NCI-H1105 (cell line): ENCODE measurements at regions not wholly inside any gene's neighbourhood (a gene's known extent, or its start where the extent isn't known, plus 50 kb on each side); places are given as distances from the start of the nearest gene placed in this dataset.

Source experiments
- DNase-seq: peaks from one replicate; lab custom pipeline; 2025; lab: John Stamatoyannopoulos, UW

DNA sequence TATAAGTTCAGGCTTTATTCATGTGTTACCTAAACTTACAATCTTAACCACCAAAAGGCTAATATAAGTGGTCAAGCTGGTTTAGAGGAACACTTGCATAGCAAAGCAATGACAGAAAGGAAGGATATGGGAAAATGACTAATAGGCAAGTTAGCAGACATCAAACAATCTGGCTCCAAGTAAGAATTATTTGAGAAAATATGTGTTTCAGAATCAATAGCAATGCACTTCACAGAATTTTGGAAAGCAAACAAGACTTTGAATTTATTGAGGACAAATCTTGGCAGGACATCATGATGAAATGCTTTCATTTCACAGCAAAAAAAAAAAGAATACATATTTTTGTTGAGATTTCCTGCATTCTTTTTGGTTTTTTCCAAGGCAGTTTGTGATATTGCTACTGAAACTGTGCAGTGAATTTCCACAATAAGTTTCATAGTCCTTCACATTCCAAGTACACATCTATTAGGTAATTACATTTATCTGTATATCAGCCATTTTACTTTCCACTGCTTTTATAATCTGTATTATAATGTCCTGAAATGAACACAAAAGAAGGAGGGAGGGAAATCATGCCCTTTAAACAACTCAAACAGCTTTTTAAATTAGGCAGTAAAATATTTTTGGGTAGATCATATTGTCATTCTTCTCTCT is 417.9 kb downstream of the NR2F1-AS1 start:
- DNase-seq: no peak

GRCh38 chr5:93161661-93162654 is 419.1 kb downstream of the NR2F1-AS1 start:
- no peak for DNase-seq

GRCh38 chr5:93158841-93159240 is 422.2 kb downstream of the NR2F1-AS1 start:
- DNase-seq: no peak

DNA sequence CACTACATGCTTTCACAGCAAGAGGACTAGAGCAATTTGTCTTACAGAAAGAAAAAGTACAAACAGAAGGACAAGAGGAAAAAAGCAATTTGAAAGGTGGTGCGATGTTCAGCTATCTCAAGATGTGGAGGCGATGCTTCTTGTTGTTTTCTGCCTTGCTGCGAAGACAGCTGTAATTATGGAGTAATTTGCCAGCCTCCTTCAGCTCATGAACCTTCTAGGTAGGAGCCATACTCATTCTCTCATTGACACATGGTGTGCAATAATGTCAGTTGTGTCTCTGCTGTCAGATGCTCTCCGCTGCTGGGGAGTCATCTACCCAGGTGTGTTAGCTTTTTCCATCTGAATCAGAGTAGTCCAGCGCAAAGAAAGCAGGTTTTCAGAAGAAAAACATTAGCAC is 424.5 kb downstream of the NR2F1-AS1 start:
- DNase-seq: no peak

- DNase-seq: no peak
Observed at GRCh38 chr5:93154535-93154934, 426.5 kb downstream of the NR2F1-AS1 start.

DNA sequence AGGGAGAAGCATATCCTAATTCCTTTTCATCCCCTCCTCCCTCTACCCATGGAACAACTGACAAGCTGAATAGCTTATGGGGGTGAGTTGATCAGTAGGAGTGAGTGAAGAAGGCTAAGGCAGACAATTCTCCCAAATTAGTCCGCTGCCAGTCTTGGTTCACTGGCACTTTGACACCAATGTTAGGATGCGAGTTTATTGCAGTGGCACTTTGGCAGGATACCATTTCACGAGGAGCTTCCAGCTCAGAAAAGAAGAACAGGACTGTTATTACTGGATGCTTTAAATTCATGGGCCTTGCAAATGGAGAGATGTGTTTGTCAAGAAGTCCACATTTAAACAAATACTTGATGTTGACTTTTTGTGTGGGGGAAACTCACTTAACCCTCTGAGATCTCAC is 427.6 kb downstream of the NR2F1-AS1 start:
- no peak for DNase-seq

- DNase-seq: no peak
Observed at GRCh38 chr5:93151896-93152295, 429.1 kb downstream of the NR2F1-AS1 start.

- DNase-seq: no peak
Observed at GRCh38 chr5:93151121-93151520, 429.9 kb downstream of the NR2F1-AS1 start.

GRCh38 chr5:93150311-93151012 is 430.6 kb downstream of the NR2F1-AS1 start:
- no peak for DNase-seq

DNA sequence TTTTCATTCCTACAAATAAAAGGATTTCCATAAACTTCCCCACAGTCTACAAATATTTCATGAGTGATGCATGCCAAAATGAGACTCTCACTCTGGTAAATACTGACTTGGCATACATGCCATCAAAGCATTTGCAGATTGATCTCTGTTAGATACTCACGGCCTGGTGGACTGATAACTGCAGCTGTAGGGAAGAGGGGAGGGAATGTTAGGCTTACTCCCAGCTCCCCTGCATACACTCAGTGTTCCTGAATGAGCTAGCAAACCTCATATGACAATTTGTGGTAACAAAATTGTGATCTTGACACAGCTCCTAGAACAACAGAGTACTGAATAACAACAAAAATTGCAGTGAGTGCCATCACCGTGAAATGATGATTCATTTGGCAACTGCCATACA is 435.3 kb downstream of the NR2F1-AS1 start:
- no peak for DNase-seq

DNA sequence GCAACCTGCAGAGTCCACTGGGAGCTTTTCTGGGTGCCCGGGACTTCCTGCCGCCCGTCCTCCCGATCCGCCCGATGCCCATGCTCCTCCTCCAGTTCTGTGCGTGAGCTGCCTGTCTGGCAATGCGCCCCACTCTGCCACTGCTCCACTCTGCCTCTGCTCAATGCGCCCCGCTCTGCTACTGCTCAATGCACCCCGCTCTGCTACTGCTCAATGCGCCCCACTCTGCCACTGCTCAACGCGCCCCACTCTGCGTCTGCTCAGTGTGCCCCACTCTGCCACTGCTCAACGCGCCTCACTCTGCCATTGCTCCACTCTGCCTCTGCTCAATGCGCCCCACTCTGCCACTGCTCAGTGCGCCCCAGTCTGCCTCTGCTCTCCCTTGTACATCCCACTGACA is 436.0 kb downstream of the NR2F1-AS1 start:
- DNase-seq: no peak

DNA sequence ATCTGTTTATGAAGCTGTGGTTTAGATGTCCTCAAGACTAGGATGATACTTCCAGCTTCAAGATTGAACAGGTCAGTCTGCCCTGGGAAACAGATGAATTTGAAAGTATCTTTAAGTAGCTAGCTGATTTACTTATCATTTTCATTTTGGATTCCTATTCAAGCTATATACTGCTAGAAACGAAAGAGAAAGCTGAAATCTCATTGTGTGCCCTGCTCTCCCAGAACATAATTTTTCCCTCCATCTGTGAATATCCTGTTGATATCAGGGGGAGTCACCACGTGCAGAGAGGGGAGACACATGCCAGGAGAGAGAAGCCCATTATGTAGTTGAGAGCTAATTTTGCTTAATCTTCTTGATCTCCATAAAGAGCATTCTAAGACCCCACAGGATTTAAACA is 439.1 kb downstream of the NR2F1-AS1 start:
- no peak for DNase-seq

GRCh38 chr5:93130624-93131490 is 450.2 kb downstream of the NR2F1-AS1 start:
- DNase-seq: no peak

DNA sequence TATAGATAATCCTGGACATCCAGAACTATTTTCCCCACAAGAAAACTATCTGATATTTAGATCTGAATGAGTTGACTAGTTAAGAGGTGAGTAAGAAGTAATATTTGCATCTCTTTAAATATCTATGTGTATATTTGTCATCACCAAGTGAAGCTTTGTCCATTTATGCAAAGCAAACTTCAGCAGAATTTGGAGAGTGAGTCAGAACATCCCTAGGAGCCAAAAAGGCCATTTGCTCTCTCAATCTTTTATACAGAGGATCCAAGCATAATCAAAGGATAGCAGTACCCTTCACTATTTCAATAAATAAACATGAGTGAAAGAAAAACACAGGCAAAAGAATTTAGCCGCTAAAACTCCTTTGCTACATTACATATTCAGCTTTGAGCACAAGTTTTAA is 454.4 kb downstream of the NR2F1-AS1 start:
- no peak for DNase-seq

DNA sequence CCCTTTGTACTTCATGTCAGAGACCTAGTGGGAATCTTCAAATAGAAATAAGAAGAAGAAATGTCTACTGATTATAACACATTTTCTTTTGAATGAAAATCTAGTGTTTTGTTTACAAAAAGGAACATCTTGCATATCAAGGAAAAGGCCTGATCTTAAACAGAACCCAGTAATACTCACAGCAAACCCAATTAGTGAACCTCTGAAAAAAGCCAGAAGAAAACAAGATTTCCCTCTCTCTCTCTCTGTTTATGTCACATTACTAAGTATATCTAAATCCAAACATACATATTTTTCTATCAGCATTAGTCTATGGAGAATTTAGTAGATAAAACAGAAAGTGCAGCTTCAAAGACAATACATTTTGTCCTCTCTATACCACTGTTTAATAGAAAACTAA is 457.9 kb downstream of the NR2F1-AS1 start:
- DNase-seq: no peak

- DNase-seq: no peak
Observed at GRCh38 chr5:93122446-93122845, 458.6 kb downstream of the NR2F1-AS1 start.

- no peak for DNase-seq
Observed at GRCh38 chr5:93120771-93121170, 460.2 kb downstream of the NR2F1-AS1 start.

DNA sequence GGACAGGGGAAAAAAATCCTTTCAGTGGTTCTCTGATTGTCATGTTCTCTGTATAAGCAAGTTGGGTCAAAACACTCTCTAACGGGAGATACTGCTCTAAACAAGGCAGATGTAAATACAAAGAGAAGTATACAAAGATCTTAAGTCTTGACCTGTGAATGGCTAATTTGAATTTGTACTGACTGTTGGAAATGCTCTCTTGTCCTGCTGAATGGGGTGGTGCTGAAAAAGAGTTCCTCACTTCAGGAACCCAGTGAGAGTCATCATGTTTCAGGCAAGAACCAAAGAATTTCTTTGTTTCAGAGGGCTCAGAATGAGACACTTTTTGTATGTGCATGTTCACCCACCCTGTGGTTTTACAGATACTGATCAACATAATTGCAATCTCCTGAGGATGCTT is 461.0 kb downstream of the NR2F1-AS1 start:
- no peak for DNase-seq

DNA sequence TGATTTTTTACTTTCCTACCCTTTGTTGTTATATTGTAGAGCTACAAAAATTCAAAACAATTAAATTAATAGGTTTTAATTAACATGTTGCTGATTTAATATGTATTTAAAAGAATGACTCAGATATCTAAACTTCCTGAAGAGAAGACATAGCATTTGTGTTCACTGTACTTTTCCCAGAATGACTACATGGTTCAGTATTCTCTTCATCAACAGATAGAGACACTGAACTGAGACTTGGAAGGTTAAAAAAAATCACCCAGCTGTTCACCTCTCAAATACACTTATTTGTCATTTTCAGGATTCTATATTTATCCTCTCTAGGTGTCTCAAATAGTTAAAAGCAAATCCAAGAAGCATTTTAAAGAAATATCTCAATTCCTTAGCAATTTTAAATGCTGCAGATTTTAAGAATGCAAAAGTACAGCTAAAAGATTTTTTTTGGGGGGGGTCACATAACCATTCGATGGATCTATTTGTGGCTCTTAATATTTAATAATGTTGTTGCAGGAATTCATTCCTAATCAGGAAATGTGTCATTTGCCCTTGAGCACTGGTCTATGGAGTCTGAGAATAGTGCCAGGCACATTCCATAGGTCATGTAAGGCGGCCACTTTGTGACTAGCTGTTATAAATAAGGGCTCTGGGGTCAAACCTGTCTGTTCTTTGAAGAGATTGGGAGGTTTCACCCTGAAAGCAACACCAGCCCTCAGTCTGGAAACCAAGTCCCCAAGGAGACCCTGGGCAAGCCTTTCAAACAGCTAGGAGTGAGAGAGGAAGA is 463.1 kb downstream of the NR2F1-AS1 start:
- no peak for DNase-seq

GRCh38 chr5:93107805-93108520 is 473.1 kb downstream of the NR2F1-AS1 start:
- DNase-seq: no peak
